ENCODE measurements at regions not wholly inside any gene's neighbourhood (a gene's known extent, or its start where the extent isn't known, plus 50 kb on each side); places are given as distances from the start of the nearest gene placed in this dataset.
A peak's percentile ranks its signal among the peaks of the same experiment; 100 is the strongest.
"Not testable (repeated sequence)": the region's sequence is repeated elsewhere in the genome, so short reads cannot be mapped to it uniquely, and the experiment has no call there.

GRCh38 chr12:9367828-9368227 is 159.6 kb upstream of the PZP start:
- DNase-seq (ENCODE audit: low read depth in 2 of 2) = no peak

- no peak for DNase-seq (ENCODE audit: low read depth in 2 of 2)
These were observed 159.0 kb upstream of the PZP start for GRCh38 chr12:9367201-9367600.

- DNase-seq (ENCODE audit: low read depth in 2 of 2) = no peak
These were observed 157.1 kb upstream of the PZP start for GRCh38 chr12:9365296-9365695.

GRCh38 chr12:9364224-9365176 is 156.3 kb upstream of the PZP start:
- DNase-seq (ENCODE audit: low read depth in 2 of 2) = peak in 1 of 2 donors; percentile 12

- no peak for DNase-seq (ENCODE audit: low read depth in 2 of 2)
These were observed 154.9 kb upstream of the PZP start for GRCh38 chr12:9363145-9363544.

GRCh38 chr12:9361879-9362326 is 153.7 kb upstream of the PZP start:
- no peak for DNase-seq (ENCODE audit: low read depth in 2 of 2)

- DNase-seq (ENCODE audit: low read depth in 2 of 2) = not testable (repeated sequence)
These were observed 146.0 kb upstream of the PZP start for GRCh38 chr12:9354009-9354754.

- DNase-seq (ENCODE audit: low read depth in 2 of 2) = no peak
These were observed 142.9 kb upstream of the PZP start for GRCh38 chr12:9351136-9351535.

- no peak for DNase-seq (ENCODE audit: low read depth in 2 of 2)
These were observed 142.0 kb upstream of the PZP start for GRCh38 chr12:9349888-9350885.

GRCh38 chr12:9348906-9349518 is 140.8 kb upstream of the PZP start:
- DNase-seq (ENCODE audit: low read depth in 2 of 2) = no peak

GRCh38 chr12:9347328-9348127 is 139.3 kb upstream of the PZP start:
- DNase-seq (ENCODE audit: low read depth in 2 of 2) = no peak

- no peak for DNase-seq (ENCODE audit: low read depth in 2 of 2)
These were observed 138.7 kb upstream of the PZP start for GRCh38 chr12:9346866-9347327.

- no peak for DNase-seq (ENCODE audit: low read depth in 2 of 2)
These were observed 137.0 kb upstream of the PZP start for GRCh38 chr12:9345171-9345570.

- DNase-seq (ENCODE audit: low read depth in 2 of 2) = no peak
These were observed 136.3 kb upstream of the PZP start for GRCh38 chr12:9344541-9344940.

GRCh38 chr12:9343731-9344130 is 135.5 kb upstream of the PZP start:
- no peak for DNase-seq (ENCODE audit: low read depth in 2 of 2)

GRCh38 chr12:9342614-9343353 is 134.6 kb upstream of the PZP start:
- no peak for DNase-seq (ENCODE audit: low read depth in 2 of 2)

GRCh38 chr12:9341260-9341585 is 133.0 kb upstream of the PZP start:
- no peak for DNase-seq (ENCODE audit: low read depth in 2 of 2)

- DNase-seq (ENCODE audit: low read depth in 2 of 2) = no peak
These were observed 132.4 kb upstream of the PZP start for GRCh38 chr12:9340422-9341259.

GRCh38 chr12:9337656-9338055 is 129.5 kb upstream of the PZP start:
- DNase-seq (ENCODE audit: low read depth in 2 of 2) = no peak

Measured in stimulated activated CD4-positive, alpha-beta T cell treated with anti-CD3 and anti-CD28 coated beads, Interleukin-1b, Interleukin-23, amount 100 ng/mL, for 1 hour (primary cell).